Tibial nerve (tissue), 4 donors: ENCODE measurements at regions not wholly inside any gene's neighbourhood (a gene's known extent, or its start where the extent isn't known, plus 50 kb on each side); places are given as distances from the start of the nearest gene placed in this dataset.

Source experiments
- EP300 ChIP-seq, 2 donors: sonication (generic); formaldehyde crosslinking; IDR thresholded peaks; one replicate each; pipeline ENCODE4 v1.6.1; 2017; ENCODE audit warnings: antibody characterized with exemption in 2 of 2, mild to moderate bottlenecking in 1 of 2
- POLR2A ChIP-seq, 2 donors: fragments of 450-650 bp; IDR thresholded peaks; one replicate each; pipeline ENCODE4 v1.6.1; 2017; ENCODE audit warnings: antibody characterized with exemption in 2 of 2, mild to moderate bottlenecking in 2 of 2, moderate library complexity in 2 of 2
- TF ChIP-seq, protein P1 (sequence below), 5 experiments: fragments of 200-600 bp in 3 of 5; fragments of 450-650 bp in 2 of 5; sonication (generic) in 3 of 5; IDR thresholded peaks; one replicate each; pipeline ENCODE4 v1.5.1; 2016 to 2019; ENCODE audit warnings: antibody characterized with exemption in 5 of 5, mild to moderate bottlenecking in 3 of 5, moderate library complexity in 2 of 5

DNA sequence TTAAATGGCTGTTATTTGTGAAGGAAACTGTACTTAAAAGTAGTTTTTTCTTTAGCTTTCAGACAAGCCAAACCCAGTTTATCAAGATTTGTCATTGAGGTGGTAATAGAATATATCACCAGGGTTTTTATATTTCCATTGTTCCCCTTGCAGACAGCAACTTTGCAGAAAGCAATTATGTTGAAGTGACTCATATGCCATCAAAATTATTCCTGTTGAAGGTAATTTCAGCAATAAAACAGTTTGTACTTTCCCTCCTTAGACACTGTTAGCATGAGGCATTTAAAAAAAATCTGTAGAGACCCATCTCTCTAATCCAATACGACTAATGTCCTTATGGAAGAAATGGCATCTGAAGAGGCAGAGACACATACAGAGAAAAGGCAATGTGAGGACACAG lies 219.0 kb downstream of the NFKBIZ start:
- TF ChIP-seq, protein P1, sequence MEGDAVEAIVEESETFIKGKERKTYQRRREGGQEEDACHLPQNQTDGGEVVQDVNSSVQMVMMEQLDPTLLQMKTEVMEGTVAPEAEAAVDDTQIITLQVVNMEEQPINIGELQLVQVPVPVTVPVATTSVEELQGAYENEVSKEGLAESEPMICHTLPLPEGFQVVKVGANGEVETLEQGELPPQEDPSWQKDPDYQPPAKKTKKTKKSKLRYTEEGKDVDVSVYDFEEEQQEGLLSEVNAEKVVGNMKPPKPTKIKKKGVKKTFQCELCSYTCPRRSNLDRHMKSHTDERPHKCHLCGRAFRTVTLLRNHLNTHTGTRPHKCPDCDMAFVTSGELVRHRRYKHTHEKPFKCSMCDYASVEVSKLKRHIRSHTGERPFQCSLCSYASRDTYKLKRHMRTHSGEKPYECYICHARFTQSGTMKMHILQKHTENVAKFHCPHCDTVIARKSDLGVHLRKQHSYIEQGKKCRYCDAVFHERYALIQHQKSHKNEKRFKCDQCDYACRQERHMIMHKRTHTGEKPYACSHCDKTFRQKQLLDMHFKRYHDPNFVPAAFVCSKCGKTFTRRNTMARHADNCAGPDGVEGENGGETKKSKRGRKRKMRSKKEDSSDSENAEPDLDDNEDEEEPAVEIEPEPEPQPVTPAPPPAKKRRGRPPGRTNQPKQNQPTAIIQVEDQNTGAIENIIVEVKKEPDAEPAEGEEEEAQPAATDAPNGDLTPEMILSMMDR (IDR thresholded peaks at IDR 0.05), result no peak
- no peak for TF ChIP-seq POLR2A (IDR thresholded peaks at IDR 0.05)
- TF ChIP-seq EP300 (IDR thresholded peaks at IDR 0.05), result no peak
